Thyroid gland (tissue), 4 donors: ENCODE measurements at regions not wholly inside any gene's neighbourhood (a gene's known extent, or its start where the extent isn't known, plus 50 kb on each side); places are given as distances from the start of the nearest gene placed in this dataset.

Experiments
- CTCF ChIP-seq, 6 experiments: fragments of 200-600 bp in 3 of 6; fragments of 450-650 bp in 3 of 6; sonication (generic) in 3 of 6; IDR thresholded peaks; one replicate each; pipeline ENCODE4 v1.5.1; 2016 to 2019; ENCODE audit warnings: antibody characterized with exemption in 6 of 6, mild to moderate bottlenecking in 2 of 6, inconsistent platforms in 1 of 6, moderate library complexity in 1 of 6
- POLR2A ChIP-seq, 2 donors: fragments of 450-650 bp; IDR thresholded peaks; one replicate each; pipeline ENCODE4 v1.6.1; 2017; ENCODE audit warnings: antibody characterized with exemption in 2 of 2, mild to moderate bottlenecking in 2 of 2, moderate library complexity in 1 of 2

- TF ChIP-seq CTCF (IDR thresholded peaks at IDR 0.05) (no peak), POLR2A (IDR thresholded peaks at IDR 0.05) (no peak)
Observed at GRCh38 chr5:112479418-112479817, 60.3 kb upstream of the EPB41L4A start.
